Activated T-helper 1 cell treated with Interleukin-2 at 50 U/mL for 16 hours (primary cell): ENCODE measurements at regions not wholly inside any gene's neighbourhood (a gene's known extent, or its start where the extent isn't known, plus 50 kb on each side); places are given as distances from the start of the nearest gene placed in this dataset.

Experiments
- DNase-seq: peaks from one replicate; pipeline ENCODE4 v3.0.0-alpha.2; 2020; ENCODE audit warnings: low read depth

DNA sequence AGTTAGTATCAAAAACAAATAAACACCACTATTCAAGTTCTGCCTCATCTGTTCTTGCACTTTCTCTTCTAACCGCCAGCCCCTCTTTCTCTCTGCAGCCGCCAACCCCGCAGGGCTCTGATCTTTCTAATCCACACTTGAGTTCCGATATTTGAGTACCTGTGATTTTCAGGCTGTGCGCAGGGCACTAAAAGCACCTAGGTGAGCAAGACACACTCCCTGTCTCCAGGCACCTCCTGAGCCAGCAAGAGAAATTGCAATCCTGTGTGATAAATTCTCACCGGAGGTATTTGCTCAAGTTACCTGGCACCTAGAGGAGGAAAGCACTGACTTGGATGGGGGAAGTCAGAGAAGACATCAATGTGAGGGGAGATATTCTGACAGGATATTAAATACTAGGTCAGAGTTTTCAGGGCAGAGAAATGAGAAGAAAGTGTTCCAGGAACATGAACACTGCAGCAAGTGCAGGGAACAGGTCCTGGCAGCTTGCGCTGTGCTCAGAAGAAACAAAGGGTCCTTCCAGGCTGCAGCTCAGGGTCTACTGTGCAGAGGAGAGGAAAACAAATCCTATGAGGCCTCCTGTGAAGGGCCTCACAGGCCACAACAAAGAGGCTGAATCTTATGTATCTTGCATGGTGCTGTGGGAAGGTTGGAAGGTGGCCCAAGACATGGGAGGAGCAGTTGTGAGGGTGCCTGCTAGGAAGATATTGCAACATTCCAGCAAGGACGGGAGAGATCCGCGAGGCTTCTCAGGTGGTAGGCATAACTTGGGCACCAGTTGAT, 568.7 kb upstream of the MGMT start:
- no peak for DNase-seq

DNA sequence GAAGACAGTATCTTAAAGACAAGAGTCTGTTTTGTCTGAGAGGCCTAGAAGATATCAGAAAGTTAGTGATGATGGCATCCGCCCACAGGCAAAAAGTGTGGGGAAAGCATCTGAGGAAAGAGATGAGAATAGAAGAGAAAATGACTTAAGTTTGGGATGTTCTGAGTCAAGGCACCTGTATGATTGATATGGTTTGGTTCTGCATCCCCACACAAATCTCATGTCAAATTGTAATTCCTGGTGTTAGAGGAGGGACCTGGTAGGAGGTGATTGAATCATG, 568.2 kb upstream of the MGMT start:
- no peak for DNase-seq

GRCh38 chr10:128900456-128900855, 566.6 kb upstream of the MGMT start:
- DNase-seq = no peak

GRCh38 chr10:128901236-128901635, 565.8 kb upstream of the MGMT start:
- no peak for DNase-seq

DNA sequence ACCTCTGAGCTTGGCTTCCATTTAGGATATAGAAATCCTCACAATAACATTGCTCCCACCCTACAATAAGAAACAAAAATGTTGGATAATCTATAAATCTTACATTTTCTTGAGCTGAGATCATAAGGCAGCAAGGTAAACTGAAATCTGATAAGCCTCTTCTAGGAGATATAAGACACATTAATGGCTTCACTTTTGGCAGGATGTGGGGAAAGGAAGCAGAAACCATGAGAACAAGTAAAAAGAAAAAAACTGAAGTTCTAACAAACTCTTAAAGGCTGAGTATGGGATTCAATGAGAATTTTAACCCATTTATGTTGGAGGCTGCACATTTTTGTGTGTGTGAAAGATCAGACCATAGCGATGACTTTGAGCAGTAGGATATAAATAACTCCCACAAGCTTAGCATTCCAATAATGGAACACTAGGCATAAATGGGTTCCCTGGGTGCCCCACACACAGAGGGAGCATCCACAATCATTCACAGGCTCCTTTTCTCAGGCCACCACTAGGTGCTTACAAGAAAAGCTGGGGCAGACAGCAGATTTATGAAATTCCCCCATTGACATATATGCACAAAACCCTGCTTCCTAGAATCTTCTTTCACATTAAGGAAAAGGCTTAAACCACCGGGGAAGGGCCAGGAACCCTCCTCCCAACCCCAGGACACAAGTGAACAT, 564.9 kb upstream of the MGMT start:
- no peak for DNase-seq

- no peak for DNase-seq
Measured at GRCh38 chr10:128907155-128907941, 559.7 kb upstream of the MGMT start.

DNA sequence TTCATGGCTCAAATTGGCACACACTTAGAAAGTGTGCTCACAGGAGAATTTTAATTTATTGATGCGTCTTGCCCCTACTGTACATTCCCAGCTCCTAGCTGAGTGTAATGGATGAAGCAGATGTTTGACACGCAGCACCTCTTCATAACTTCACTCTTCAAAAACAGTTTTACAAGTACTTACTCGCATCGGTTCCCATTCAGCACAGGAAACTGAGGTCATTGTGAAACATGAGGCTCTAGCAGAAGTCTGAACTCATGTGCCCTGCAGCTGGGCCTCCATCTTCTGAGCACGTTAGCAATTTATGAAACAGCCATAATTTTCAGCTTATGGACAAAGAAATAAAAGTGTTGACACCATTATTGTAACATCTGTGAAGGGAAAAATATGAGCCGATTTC, 558.9 kb upstream of the MGMT start:
- no peak for DNase-seq

DNA sequence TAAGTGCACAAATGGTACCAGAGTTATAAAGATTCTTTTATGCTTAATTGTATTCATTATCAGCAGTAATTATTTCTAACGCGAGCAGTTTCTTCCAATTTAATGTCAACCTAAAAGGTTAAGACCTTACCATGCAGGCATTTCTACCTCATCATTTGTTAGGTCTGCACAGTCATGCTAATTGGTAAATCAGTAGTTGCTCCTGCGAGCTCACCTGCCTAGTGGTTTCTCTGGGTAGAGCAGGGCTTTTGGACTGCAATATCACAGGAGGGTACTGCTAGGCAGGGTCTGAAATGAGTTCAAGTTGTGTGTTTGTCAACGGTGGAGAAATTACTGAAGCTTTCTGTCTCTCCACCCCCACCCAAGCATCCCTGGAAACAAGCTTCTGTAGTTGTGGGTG, 558.5 kb upstream of the MGMT start:
- no peak for DNase-seq

- no peak for DNase-seq
Measured at GRCh38 chr10:128912568-128913311, 554.3 kb upstream of the MGMT start.

GRCh38 chr10:128914681-128915080, 552.4 kb upstream of the MGMT start:
- DNase-seq = no peak

DNA sequence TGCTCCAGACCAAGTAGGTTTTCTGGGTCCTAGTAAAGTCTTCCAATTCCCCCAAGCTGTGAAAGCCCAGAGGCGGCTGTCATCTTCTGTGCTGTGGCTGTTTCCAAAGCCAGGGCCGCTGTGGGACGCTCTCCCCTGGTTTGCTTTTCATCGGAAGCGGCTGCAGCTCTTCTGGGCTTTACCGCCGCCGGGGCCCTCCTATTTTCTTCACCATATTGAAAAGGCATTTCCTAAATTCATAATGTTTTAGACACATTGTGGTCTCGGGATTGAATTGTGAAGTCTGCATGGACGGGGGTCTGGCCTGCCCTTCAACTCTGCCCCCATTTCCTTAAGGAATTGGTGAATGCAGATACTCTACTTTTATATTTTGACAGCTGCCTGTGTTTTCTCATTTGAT, 551.4 kb upstream of the MGMT start:
- DNase-seq = no peak

- no peak for DNase-seq
Measured at GRCh38 chr10:128916383-128916782, 550.7 kb upstream of the MGMT start.

GRCh38 chr10:128921389-128922022, 545.5 kb upstream of the MGMT start:
- no peak for DNase-seq

- no peak for DNase-seq
Measured at GRCh38 chr10:128922172-128922571, 544.9 kb upstream of the MGMT start.

DNA sequence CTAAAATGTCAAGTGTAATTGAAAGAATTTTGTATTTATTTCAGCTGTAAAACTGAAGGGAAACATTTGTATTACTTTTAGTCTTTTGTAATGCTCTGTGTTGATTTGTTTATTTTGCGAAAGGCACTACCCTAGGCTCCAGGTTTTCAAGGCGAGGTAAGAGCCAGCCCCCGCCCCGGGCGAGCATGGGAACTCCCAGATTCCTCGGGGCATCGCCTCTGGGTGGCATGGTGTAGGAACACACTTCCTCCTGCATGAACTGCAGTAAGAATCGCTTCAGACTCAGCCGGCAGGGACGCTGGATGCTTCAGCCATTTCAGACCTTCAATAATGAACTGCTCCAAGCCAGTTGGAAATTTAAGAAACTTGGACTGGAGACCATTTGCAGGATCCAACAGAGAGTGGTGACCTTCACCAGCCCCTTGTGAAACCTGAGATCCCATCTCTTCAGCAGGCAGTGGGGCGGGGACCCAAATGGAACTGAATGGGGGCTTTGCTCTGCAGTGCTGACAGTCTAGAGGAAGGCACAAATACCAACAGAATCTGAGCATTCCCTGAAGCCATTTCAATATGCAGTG, 544.3 kb upstream of the MGMT start:
- no peak for DNase-seq

- DNase-seq = no peak
Measured at GRCh38 chr10:128924918-128925317, 542.1 kb upstream of the MGMT start.

- no peak for DNase-seq
Measured at GRCh38 chr10:128926711-128927110, 540.3 kb upstream of the MGMT start.

GRCh38 chr10:128927497-128928161, 539.4 kb upstream of the MGMT start:
- no peak for DNase-seq

- DNase-seq = no peak
Measured at GRCh38 chr10:128928231-128928836, 538.7 kb upstream of the MGMT start.

- DNase-seq = no peak
Measured at GRCh38 chr10:128929131-128929530, 537.9 kb upstream of the MGMT start.

DNA sequence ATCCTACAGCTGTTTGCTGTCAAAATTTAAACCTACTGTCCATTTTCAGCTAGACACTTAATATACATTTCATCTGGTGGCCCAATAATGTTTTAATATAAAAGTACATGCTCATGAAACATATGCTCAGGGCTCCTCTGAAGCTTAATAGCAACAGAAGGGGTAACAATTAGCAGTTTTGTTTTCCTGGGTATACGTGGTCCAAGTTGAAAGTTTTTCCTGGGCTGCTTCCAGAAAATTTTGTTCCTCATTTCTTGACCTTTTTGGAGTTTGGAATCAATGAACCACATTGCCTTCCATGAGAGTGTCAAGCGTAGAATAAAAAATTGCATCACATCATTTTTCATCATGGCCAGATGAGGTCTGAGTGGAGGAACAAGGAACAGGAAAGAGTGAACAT, 537.3 kb upstream of the MGMT start:
- DNase-seq = no peak
